ENCODE measurements at regions not wholly inside any gene's neighbourhood (a gene's known extent, or its start where the extent isn't known, plus 50 kb on each side); places are given as distances from the start of the nearest gene placed in this dataset. TPM values are rescaled to one million over a fixed set of nuclear protein-coding genes. Genes with fewer than 3 reads are reported as not detected.

DNA sequence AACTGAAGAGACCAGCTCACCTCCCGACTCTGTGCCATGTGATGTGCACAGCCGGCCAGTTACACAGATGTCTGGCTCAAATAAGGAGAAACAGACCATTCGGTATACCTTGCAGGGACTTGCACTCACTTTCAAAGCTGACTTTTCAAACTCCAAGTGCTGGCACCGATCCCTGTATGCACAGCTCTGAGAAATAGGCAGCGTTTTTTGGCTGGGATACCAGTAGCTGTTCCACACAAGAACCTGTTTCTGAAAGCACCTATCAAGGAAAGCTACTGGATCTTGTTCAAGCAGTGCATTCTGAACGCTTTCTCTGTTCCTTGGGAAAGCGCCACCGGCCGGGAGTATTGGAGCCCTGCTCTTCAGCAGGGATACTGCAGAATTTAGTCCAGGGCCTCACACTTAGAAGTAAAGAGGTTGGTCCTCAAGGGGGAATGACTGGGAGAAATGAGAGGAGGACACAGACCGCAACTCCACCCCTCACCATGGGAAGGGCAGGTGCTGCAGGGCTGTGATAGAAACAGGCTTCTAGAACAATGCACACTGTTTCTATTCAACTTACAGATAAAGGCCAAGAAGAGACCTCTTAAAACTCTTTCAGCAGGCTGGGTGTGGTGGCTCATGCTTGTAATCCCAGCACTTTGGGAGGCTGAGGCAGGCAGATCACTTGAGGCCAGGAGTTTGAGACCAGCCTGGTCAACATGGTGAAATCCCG lies 53.6 kb upstream of the PABPC3 start:
- FAIRE-seq = no peak

DNA sequence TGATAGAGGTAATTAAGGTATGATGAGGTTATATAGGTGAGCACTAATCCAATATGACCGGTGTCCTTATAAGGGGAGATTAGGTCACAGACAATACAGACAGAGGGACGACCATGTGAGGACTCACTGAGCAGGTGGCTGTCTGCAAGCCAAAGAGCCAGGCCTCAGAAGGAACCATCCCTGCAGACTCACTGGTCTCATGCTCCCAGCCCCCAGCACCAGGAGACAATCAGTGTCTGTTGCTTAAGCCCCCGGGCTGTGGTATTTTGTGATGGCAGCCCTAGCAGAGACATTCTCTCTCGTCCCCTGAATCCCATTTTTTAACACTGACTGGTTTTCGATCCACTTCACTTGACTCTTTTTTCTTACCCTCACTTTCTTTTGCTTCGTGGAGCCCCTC lies 51.9 kb upstream of the PABPC3 start:
- FAIRE-seq (no peak), DNase-seq (ENCODE audit: low spot score in 2 of 2) (no peak)

More for the DNA sequence above, 53.6 kb upstream of the PABPC3 start:
- no peak for DNase-seq (ENCODE audit: low spot score in 2 of 2)

Small RNA genes in the stretch of these regions (small RNA-seq; reads per million reads assigned to genes)
- not detected for gene AL590099.1
- gene LSP1P1 = not detected
